ENCODE measurements at regions not wholly inside any gene's neighbourhood (a gene's known extent, or its start where the extent isn't known, plus 50 kb on each side); places are given as distances from the start of the nearest gene placed in this dataset.

DNA sequence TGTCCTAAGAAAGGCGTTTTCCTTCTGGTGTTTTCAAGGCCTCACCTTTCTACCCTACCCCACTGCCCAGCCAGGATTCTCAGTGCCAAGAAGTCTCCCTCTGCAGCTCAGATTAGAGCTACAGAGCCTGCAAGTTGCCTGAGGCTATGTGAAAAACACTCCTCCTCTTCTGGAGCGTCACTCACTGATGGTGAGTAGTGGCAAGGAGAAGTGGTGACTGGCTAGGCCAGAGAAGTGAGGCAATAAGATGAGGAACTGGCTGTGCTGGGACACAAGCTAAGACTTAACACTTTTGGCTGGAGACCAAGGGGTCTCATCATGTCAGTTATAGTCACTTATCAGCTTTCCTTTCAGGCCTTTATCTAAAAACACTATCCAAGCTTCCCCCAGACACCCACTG is 86.7 kb upstream of the PRKAR2B start:
- DNase-seq: no peak

DNA sequence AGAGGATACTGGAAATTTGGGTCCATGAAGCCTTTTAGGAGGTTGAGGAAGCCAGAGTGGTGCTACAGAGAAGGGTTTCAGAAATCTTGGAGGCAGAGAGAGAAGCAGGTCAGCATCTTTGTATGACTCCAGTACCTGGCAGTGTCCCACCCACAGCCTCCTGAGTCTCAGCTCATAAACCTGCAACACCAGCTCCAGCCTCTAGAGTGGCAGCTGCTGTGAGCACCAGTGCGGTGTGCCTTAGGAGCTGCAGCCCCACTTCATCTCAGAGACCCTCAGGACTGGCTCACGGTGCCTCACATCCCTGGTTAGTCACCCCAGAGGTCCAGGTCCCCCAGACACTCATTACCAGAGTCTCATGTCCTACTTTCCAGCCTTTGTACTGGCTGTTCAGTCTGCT is 84.8 kb upstream of the PRKAR2B start:
- peak; percentile 24 for DNase-seq

DNA sequence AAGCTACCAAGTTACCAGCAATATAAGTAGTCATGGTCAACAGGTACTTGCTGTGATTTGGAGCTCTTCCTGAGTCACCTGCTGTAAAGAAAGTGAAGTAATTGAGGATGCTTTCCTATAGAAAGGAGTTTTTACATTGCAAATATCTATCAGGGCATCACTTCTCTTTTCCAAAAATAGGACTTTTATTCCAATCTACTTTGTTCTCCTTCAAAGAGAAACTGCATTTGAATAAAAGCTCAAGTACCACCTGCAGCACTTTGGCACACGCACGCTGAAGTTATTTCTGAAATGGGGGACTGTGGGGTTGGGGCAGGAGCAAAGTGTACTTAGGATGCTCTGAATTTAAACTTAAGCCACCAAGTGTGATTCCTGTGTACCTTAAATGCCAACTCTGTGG is 81.8 kb upstream of the PRKAR2B start:
- no peak for DNase-seq

DNA sequence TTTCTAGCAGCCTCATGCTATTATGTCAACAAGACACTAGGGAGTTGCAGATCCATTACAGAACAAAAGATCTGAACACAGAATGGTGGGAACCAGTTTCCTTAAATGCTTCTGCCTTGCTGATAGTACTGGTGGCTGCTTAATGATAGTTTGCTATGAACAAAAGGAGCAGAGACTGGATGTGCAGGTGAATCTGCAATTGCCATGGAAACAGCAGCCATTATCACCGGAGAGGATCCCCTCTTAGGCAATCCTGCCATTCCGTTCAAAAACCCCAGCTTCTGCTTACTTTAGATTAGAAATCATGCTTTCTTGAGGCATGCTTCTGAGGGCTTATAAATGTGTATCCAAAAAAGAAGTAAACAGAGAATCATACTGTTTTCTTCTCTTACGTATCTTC is 80.0 kb upstream of the PRKAR2B start:
- DNase-seq: no peak

DNA sequence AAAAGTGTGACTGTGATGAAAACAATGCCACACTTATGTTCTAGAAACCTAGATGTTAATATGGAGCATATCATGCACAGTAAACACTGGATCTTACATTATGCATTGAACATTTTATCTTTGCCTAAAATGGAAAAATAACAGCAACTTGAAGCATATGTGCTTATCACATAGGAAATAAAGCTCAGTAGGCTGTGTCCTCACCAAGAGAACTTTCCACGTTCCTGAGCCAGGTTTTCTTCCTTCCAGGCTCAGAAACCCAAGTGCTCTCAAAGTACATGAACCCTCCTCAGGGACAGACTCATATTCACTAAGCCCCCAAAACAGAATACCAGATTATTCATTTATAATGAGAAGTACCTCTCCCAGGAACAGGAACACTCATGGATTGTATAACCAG is 79.4 kb upstream of the PRKAR2B start:
- no peak for DNase-seq

DNA sequence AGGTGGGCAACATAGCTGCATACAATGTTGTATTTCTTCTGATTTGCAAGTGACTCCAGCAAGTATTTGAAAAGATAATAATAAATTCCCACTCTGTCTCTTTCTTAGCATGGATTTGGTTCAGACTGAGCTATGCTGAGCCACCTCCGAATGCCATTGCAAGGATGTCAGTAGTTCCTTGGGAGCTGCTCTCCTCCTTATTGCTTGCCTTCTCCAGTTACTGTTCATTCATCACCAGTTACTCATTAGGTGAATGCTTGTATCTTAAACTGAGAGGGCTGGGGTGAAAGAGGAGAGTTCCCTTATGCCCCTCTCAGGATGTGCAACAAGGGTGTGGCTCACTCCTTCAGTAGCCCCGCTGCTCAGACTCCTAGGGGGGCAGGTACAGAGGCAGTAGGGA is 78.4 kb upstream of the PRKAR2B start:
- DNase-seq: no peak

DNA sequence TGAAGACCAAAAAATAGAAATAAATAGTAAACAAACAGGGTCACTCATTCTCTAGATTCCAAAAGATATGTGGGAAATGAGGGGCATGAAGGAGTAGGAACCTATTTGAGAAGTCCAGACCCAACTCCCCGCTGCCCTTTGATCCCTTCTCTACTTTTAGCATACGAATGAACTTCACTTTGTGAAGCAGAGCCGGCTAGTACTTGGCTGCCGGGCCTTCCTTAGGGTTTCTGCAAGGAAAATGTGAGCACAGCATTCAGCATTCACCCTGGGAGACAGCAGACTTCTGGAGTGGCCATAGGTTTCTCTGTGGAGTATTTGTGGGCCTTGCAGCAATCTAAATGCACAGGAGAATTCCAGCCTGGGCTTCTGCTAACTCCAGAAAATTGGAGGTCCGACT is 76.3 kb upstream of the PRKAR2B start:
- no peak for DNase-seq

DNA sequence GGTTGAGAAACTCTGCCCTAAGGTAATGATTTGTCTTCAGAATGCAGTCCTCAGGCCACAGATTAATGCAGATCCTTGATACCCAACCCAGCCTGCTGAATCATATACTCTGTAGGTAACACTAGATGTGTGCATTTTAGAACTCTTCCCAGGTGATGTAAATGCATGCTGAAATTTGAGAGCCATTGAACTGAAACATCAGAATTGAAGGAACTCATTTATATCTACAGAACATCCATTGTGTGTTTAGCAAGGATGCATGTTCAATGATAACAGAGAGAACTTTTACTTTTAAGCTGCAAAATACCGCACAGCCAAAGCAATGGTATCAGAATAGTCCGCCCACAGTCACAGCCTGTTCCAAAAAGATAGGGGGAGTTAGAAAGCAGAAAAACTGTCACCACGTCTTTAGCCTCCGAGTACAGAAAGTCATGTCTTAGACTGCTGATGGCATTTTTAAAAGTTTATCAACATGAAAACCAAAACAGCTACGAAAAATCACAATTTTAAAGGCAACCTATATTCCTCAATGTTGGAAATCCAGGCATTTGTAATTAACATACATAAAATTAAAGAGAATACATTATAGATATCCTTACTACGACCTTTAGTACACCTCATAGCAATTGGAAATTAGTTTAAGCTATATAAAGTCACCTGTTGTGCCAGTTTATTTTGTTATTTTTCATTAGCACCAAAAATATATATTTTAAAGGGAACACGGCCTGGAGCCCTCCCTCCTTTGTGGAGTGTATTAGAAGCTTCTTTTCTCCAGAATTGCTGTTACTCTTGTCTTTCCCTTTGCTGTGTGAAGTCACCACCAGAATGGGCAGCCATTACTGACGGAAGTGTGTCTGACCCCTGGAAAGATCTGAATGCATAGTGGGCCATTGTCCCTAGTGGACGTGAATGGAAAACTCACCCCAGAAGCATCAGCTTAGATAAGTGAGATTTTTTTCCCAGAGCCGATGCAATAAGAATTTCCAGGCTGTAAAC is 65.8 kb upstream of the PRKAR2B start:
- no peak for DNase-seq

DNA sequence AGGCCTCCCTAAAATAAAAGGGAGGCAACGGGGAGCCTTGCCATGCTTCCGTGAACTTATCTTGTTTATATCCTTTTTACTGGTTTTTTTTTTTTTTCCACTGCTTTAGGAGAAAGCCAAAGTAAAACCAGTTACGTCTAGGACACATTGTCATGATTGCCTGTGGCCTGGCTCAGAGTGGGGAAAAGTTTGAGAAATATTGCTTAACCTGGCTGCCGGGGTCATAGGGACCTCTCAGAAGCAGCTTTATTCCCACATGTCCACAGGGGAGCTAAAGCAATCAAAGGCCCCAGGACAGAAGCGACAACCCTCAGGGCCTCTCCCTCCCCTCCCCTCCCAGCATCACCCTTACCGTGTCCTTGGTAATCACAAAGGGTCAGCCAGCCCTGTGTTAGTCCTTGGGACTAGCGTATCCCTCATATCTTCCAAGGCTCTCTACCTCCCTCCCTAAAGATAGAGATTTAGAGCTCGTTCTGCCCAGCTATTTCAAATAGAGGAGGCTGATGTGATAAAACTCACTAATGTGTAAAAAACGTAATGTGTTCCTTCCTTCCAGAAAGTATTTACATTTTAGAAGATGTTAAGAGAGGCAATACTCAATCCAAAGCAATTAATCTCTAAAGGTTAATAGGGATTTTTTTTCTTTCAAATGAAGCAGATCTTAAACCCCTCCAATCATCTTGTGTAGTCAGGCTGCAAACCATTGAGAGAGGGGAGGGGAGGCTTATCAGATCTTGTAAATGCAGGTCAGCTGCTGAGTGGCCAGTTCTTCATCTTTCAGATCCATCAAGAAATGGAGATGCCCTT is 64.8 kb upstream of the PRKAR2B start:
- DNase-seq: no peak

DNA sequence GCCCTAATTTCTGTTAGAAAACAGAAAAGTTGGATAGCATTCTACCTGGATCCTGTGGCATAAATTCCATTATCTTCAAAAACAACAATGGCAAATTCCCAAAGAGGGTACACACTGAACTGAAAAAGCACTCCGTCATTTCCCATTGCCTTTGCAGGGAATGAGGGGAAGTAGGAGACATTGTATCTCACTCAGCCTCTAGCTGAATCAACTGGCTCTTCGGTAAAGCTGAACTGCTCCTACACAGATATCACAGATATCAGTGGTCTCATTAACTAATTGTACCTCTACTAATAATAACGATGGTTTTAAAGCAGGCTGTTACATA is 64.2 kb upstream of the PRKAR2B start:
- DNase-seq: peak; percentile 52

DNA sequence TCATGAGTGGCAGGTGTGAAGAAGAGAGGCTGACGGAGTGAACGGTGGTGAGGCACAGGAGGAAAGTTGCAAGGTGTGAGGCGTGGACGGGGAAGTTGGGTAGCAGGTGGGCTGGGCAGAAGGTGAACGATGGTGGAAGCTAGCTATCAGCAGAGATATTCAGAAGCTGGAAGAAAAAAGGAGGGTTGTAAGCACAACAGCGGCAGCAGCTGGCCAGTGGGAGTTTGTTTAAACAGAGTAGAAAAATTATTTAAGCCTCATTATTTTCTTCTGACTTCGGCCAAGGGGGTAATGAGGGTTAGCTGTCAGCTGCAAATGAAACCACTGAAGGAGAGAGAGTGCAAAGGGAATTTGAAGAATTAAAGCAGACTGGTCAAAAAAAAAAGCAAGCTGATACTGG is 62.1 kb upstream of the PRKAR2B start:
- no peak for DNase-seq

DNA sequence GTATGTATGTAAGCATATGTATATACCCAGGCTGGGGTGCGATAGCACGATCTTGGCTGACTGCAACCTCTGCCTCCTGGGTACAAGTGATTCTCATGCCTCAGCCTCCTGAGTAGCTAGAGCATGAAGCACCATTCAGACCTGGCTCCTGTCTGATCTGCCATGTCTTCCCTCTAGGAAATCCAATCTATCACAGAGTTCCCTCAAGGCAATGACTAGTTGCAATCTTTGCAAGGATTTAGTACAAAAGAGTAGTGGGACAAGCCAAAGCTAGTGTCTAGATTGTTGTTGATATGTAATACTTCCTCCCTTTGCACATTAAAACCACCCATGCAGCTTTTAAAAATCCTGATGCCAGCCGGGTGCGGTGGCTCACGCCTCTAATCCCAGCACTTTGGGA is 60.5 kb upstream of the PRKAR2B start:
- no peak for DNase-seq

DNA sequence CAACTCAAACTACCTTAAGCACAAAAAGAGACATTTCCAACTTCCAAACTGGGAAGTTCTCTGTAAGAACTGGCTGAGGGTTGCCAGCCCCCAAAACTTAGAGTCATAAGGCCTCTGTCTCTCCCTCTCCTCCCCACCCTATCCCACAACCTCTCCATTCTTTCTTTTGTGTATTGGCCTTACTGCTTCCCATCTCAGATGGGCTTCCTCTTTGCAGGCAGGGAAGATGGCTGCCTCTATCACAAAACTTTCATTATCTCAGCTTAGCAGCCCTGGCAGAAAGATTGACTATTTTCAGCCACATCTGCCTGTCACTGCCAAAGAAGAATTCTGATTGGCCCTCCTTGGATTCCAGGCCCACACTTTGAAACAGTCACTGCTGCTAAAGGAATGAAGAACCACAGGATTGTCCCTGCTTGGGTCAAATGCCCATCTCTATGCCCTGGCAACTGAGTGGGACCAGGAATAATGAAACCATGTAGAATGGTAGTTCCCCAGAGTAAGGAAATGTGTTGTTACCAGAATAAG is 58.0 kb upstream of the PRKAR2B start:
- no peak for DNase-seq

DNA sequence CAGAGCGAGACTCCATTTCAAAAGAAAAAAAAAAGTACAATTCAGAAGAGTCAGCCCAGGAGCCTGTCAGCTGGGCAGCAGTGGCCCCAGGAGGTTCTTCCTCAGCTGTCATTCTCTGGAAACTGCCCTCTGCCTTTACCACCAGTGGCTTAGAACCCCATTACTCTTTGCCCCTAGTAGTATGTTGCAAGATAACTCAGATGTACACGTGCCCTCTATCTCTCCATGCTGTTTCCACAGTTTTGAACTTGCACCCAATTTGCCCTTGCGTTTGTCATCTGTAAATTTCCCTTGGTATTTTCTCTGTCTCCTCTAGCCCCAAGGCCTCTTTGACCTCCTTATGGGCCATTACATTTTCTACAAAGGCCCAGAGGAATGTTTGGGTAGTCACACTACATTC is 56.7 kb upstream of the PRKAR2B start:
- DNase-seq: no peak

DNA sequence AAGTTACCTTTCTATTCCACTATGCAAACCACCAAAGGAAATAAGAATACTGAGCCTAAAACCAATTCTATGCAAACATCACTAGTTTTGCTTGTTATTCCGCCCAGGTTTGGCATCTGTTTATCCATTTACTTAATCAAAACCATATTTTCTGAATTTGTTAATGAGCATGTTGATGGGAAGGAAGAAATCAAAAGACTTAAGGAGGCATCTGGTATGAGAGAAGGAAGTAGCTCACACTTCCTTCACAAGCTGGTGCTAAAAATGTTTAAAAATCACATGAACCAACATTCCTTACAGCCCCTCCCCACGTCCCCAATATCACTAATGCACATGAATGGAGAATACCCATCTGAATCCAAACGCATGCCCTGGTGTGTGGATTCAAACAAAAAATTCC is 52.0 kb upstream of the PRKAR2B start:
- DNase-seq: no peak

Measured in dermis blood vessel endothelial cell (primary cell).